ENCODE measurements at regions not wholly inside any gene's neighbourhood (a gene's known extent, or its start where the extent isn't known, plus 50 kb on each side); places are given as distances from the start of the nearest gene placed in this dataset.

- DNase-seq, result peak; percentile 23
Measured at GRCh38 chr4:182062458-182062857, 180.7 kb upstream of the TENM3 start.

- DNase-seq, result peak; percentile 87
Measured at GRCh38 chr4:182062936-182063335, 180.3 kb upstream of the TENM3 start.

GRCh38 chr4:182063651-182064050, 179.6 kb upstream of the TENM3 start:
- DNase-seq, result peak; percentile 10

- DNase-seq, result no peak
Measured at GRCh38 chr4:182065255-182065654, 177.9 kb upstream of the TENM3 start.

GRCh38 chr4:182066037-182066436, 177.2 kb upstream of the TENM3 start:
- no peak for DNase-seq

- DNase-seq, result no peak
Measured at GRCh38 chr4:182067828-182068227, 175.4 kb upstream of the TENM3 start.

GRCh38 chr4:182068920-182069319, 174.3 kb upstream of the TENM3 start:
- DNase-seq, result no peak

GRCh38 chr4:182073278-182073677, 169.9 kb upstream of the TENM3 start:
- no peak for DNase-seq

- DNase-seq, result no peak
Measured at GRCh38 chr4:182074139-182074538, 169.1 kb upstream of the TENM3 start.

GRCh38 chr4:182074810-182075209, 168.4 kb upstream of the TENM3 start:
- DNase-seq, result no peak

GRCh38 chr4:182082910-182083309, 160.3 kb upstream of the TENM3 start:
- DNase-seq, result no peak

- DNase-seq, result no peak
Measured at GRCh38 chr4:182083671-182084410, 159.4 kb upstream of the TENM3 start.

- DNase-seq, result peak; percentile 91
Measured at GRCh38 chr4:182085051-182085480, 158.1 kb upstream of the TENM3 start.

GRCh38 chr4:182089326-182089725, 153.9 kb upstream of the TENM3 start:
- no peak for DNase-seq

GRCh38 chr4:182090186-182090585, 153.0 kb upstream of the TENM3 start:
- no peak for DNase-seq

- DNase-seq, result no peak
Measured at GRCh38 chr4:182091128-182091527, 152.1 kb upstream of the TENM3 start.

- DNase-seq, result no peak
Measured at GRCh38 chr4:182093431-182093831, 149.8 kb upstream of the TENM3 start.

- DNase-seq, result no peak
Measured at GRCh38 chr4:182093935-182094334, 149.3 kb upstream of the TENM3 start.

- DNase-seq, result no peak
Measured at GRCh38 chr4:182101618-182102017, 141.6 kb upstream of the TENM3 start.

- no peak for DNase-seq
Measured at GRCh38 chr4:182102576-182102975, 140.6 kb upstream of the TENM3 start.

GRCh38 chr4:182103614-182104319, 139.4 kb upstream of the TENM3 start:
- no peak for DNase-seq

GRCh38 chr4:182105416-182105815, 137.8 kb upstream of the TENM3 start:
- DNase-seq, result no peak

- no peak for DNase-seq
Measured at GRCh38 chr4:182107931-182108330, 135.3 kb upstream of the TENM3 start.

GRCh38 chr4:182111586-182111985, 131.6 kb upstream of the TENM3 start:
- DNase-seq, result no peak

GRCh38 chr4:182113779-182114178, 129.4 kb upstream of the TENM3 start:
- DNase-seq, result peak; percentile 29

Measured in fibroblast of skin of right quadriceps (primary cell).